Activated T-cell treated with anti-CD3 and anti-CD28 coated beads, Interleukin-2, amount 50 U/mL, for 72 hours (primary cell): ENCODE measurements at regions not wholly inside any gene's neighbourhood (a gene's known extent, or its start where the extent isn't known, plus 50 kb on each side); places are given as distances from the start of the nearest gene placed in this dataset.

ENCODE experiments used
- ATAC-seq, 2 donors: fragments of 150-1000 bp; cut with Tn5 transposase; replicated peaks in 1 of 2; 2 replicates each; pipeline ENCODE4 v1.10.0; 2021; ENCODE audit warnings: moderate library complexity in 2 of 2, mild to moderate bottlenecking in 1 of 2
- DNase-seq, 2 donors: peaks; one replicate each; pipeline ENCODE4 v3.0.0; 2021 to 2022; ENCODE audit warnings: mixed read lengths in 1 of 2
- H3K27ac Mint-ChIP-seq: one replicate; pipeline ENCODE4 v1.8.0; 2022; ENCODE audit warnings: mild to moderate bottlenecking, moderate library complexity, mixed read lengths
- H3K27me3 Mint-ChIP-seq: one replicate; pipeline ENCODE4 v1.8.0; 2022; ENCODE audit warnings: low read depth, mixed read lengths
- H3K36me3 Mint-ChIP-seq, 2 donors: one replicate each; pipeline ENCODE4 v1.8.0; 2022; ENCODE audit warnings: mixed read lengths in 2 of 2, mild to moderate bottlenecking in 1 of 2; ENCODE audit not compliant: insufficient read depth in 2 of 2
- H3K4me1 Mint-ChIP-seq: one replicate; pipeline ENCODE4 v1.8.0; 2022; ENCODE audit warnings: low read depth, mixed read lengths
- H3K4me3 Mint-ChIP-seq, 2 donors: one replicate each; pipeline ENCODE4 v1.8.0; 2022; ENCODE audit warnings: mild to moderate bottlenecking in 2 of 2, mixed read lengths in 2 of 2, moderate library complexity in 2 of 2
- H3K9me3 Mint-ChIP-seq, 2 donors: one replicate each; pipeline ENCODE4 v1.8.0; 2022; ENCODE audit warnings: mixed read lengths in 2 of 2

- ATAC-seq = no peak
- Mint-ChIP-seq H3K9me3 (no peaks in the 10 kb centered on the region), H3K27me3 (no peaks in the 10 kb centered on the region), H3K4me1 (no peaks in the 10 kb centered on the region), H3K4me3 (no peak overlapping the region), H3K36me3 (no peaks in the 10 kb centered on the region), H3K27ac (no peak overlapping the region)
- no peak for DNase-seq
Measured at GRCh38 chr2:122150524-122151280, 395.3 kb downstream of the TSN start.

GRCh38 chr2:122152571-122152970, 397.1 kb downstream of the TSN start:
- H3K4me3 Mint-ChIP-seq = no peak overlapping the region
- no peaks in the 10 kb centered on the region for H3K36me3 Mint-ChIP-seq
- no peaks in the 10 kb centered on the region for H3K4me1 Mint-ChIP-seq
- ATAC-seq (no peak), DNase-seq (no peak)
- H3K27ac Mint-ChIP-seq = no peak overlapping the region
- no peaks in the 10 kb centered on the region for H3K9me3 Mint-ChIP-seq
- no peaks in the 10 kb centered on the region for H3K27me3 Mint-ChIP-seq

GRCh38 chr2:122156176-122156890, 400.9 kb downstream of the TSN start:
- DNase-seq = no peak
- no peaks in the 10 kb centered on the region for H3K27me3 Mint-ChIP-seq
- H3K36me3 Mint-ChIP-seq = no peaks in the 10 kb centered on the region
- no peak overlapping the region for H3K4me3 Mint-ChIP-seq
- ATAC-seq = no peak
- no peak overlapping the region for H3K27ac Mint-ChIP-seq
- H3K9me3 Mint-ChIP-seq = no peaks in the 10 kb centered on the region
- H3K4me1 Mint-ChIP-seq = no peaks in the 10 kb centered on the region

- DNase-seq = no peak
- no peak for ATAC-seq
- no peaks in the 10 kb centered on the region for H3K36me3 Mint-ChIP-seq
Measured at GRCh38 chr2:122157158-122157557, 401.7 kb downstream of the TSN start.

GRCh38 chr2:122163617-122164016, 408.2 kb downstream of the TSN start:
- Mint-ChIP-seq H3K9me3 (no peaks in the 10 kb centered on the region), H3K4me3 (no peak overlapping the region), H3K27ac (no peak overlapping the region), H3K4me1 (no peaks in the 10 kb centered on the region), H3K27me3 (no peaks in the 10 kb centered on the region), H3K36me3 (no peaks in the 10 kb centered on the region)
- ATAC-seq (no peak), DNase-seq (no peak)

More at GRCh38 chr2:122157158-122157557, 401.7 kb downstream of the TSN start:
- no peak overlapping the region for H3K27ac Mint-ChIP-seq
- H3K9me3 Mint-ChIP-seq = no peaks in the 10 kb centered on the region
- H3K4me3 Mint-ChIP-seq = no peak overlapping the region
- H3K27me3 Mint-ChIP-seq = no peaks in the 10 kb centered on the region
- no peaks in the 10 kb centered on the region for H3K4me1 Mint-ChIP-seq

- DNase-seq (no peak), ATAC-seq (no peak)
- H3K27ac Mint-ChIP-seq = no peak overlapping the region
- H3K4me1 Mint-ChIP-seq = no peaks in the 10 kb centered on the region
- no peaks in the 10 kb centered on the region for H3K27me3 Mint-ChIP-seq
- H3K36me3 Mint-ChIP-seq = no peaks in the 10 kb centered on the region
- H3K9me3 Mint-ChIP-seq = no peaks in the 10 kb centered on the region
- no peak overlapping the region for H3K4me3 Mint-ChIP-seq
Measured at GRCh38 chr2:122164964-122165363, 409.5 kb downstream of the TSN start.

- no peaks in the 10 kb centered on the region for H3K9me3 Mint-ChIP-seq
- no peaks in the 10 kb centered on the region for H3K36me3 Mint-ChIP-seq
- no peaks in the 10 kb centered on the region for H3K4me1 Mint-ChIP-seq
- no peaks in the 10 kb centered on the region for H3K27me3 Mint-ChIP-seq
- no peak overlapping the region for H3K4me3 Mint-ChIP-seq
- DNase-seq (no peak), ATAC-seq (no peak)
- H3K27ac Mint-ChIP-seq = no peak overlapping the region
Measured at GRCh38 chr2:122166820-122167219, 411.4 kb downstream of the TSN start.

- DNase-seq (no peak), ATAC-seq (no peak)
- Mint-ChIP-seq H3K9me3 (no peaks in the 10 kb centered on the region), H3K36me3 (no peaks in the 10 kb centered on the region), H3K4me1 (no peaks in the 10 kb centered on the region), H3K27ac (no peak overlapping the region), H3K4me3 (no peak overlapping the region), H3K27me3 (no peaks in the 10 kb centered on the region)
Measured at GRCh38 chr2:122167515-122167914, 412.1 kb downstream of the TSN start.

- H3K27me3 Mint-ChIP-seq = no peaks in the 10 kb centered on the region
- no peaks in the 10 kb centered on the region for H3K36me3 Mint-ChIP-seq
- no peak overlapping the region for H3K4me3 Mint-ChIP-seq
- H3K9me3 Mint-ChIP-seq = no peaks in the 10 kb centered on the region
- H3K4me1 Mint-ChIP-seq = no peaks in the 10 kb centered on the region
- no peak overlapping the region for H3K27ac Mint-ChIP-seq
- ATAC-seq (no peak), DNase-seq (no peak)
Measured at GRCh38 chr2:122168799-122169198, 413.3 kb downstream of the TSN start.

GRCh38 chr2:122172812-122173211, 417.4 kb downstream of the TSN start:
- no peak overlapping the region for H3K27ac Mint-ChIP-seq
- ATAC-seq (no peak), DNase-seq (no peak)
- no peaks in the 10 kb centered on the region for H3K27me3 Mint-ChIP-seq
- no peak overlapping the region for H3K4me3 Mint-ChIP-seq
- H3K36me3 Mint-ChIP-seq = no peaks in the 10 kb centered on the region
- no peaks in the 10 kb centered on the region for H3K9me3 Mint-ChIP-seq
- no peaks in the 10 kb centered on the region for H3K4me1 Mint-ChIP-seq

GRCh38 chr2:122174061-122174460, 418.6 kb downstream of the TSN start:
- Mint-ChIP-seq H3K27me3 (no peaks in the 10 kb centered on the region), H3K36me3 (no peaks in the 10 kb centered on the region), H3K27ac (no peak overlapping the region), H3K4me3 (no peak overlapping the region), H3K9me3 (no peaks in the 10 kb centered on the region), H3K4me1 (no peaks in the 10 kb centered on the region)
- ATAC-seq (no peak), DNase-seq (no peak)

GRCh38 chr2:122179492-122180165, 424.2 kb downstream of the TSN start:
- Mint-ChIP-seq H3K4me1 (no peaks in the 10 kb centered on the region), H3K4me3 (no peak overlapping the region), H3K27ac (no peak overlapping the region), H3K36me3 (no peaks in the 10 kb centered on the region), H3K9me3 (no peaks in the 10 kb centered on the region), H3K27me3 (peaks cover 6% of the 10 kb centered on the region)
- DNase-seq = no peak
- ATAC-seq = no peak

- no peaks in the 10 kb centered on the region for H3K36me3 Mint-ChIP-seq
- peaks cover 6% of the 10 kb centered on the region for H3K27me3 Mint-ChIP-seq
- no peak overlapping the region for H3K4me3 Mint-ChIP-seq
- no peaks in the 10 kb centered on the region for H3K4me1 Mint-ChIP-seq
- no peaks in the 10 kb centered on the region for H3K9me3 Mint-ChIP-seq
- H3K27ac Mint-ChIP-seq = no peak overlapping the region
- ATAC-seq = no peak
- no peak for DNase-seq
Measured at GRCh38 chr2:122180972-122181371, 425.5 kb downstream of the TSN start.
